GM12878 (cell line): ENCODE measurements at regions not wholly inside any gene's neighbourhood (a gene's known extent, or its start where the extent isn't known, plus 50 kb on each side); places are given as distances from the start of the nearest gene placed in this dataset.

Experiments
- ATAC-seq: fragments of 200-7000 bp; cut with Tn5 transposase; 3 replicates; pipeline ENCODE4 v1.9.1; 2020; ENCODE audit warnings: mild to moderate bottlenecking, moderate library complexity
- BruUV-seq: library from RNA; stranded (reverse); fragments of 400-500 nt; replicated peaks from 2 replicates; lab custom pipeline; 2021; lab: Mats Ljungman, UMichigan
- CTCF ChIA-PET: fragments of 300-600 bp; sonication (Branson Sonifier 250); formaldehyde crosslinking; extraction: SDS; loops from one replicate; lab custom pipeline; 2021; ENCODE audit warnings: inconsistent platforms; lab: Yijun Ruan, JAX
- POLR2A ChIA-PET: fragments of 350-600 bp; formaldehyde crosslinking; extraction: SDS; loops from one replicate; lab custom pipeline; 2021; ENCODE audit warnings: inconsistent platforms; lab: Charles Lee
- RAD21 ChIA-PET: fragments of 300-600 bp; sonication (Branson Sonifier 250); formaldehyde crosslinking; loops from one replicate; lab custom pipeline; 2023; ENCODE audit warnings: antibody characterized with exemption; ENCODE audit not compliant: unreplicated experiment; lab: Charles Lee
- SMC1A ChIA-PET: fragments of 300-600 bp; sonication (Branson Sonifier 250); formaldehyde crosslinking; loops from one replicate; lab custom pipeline; 2023; ENCODE audit not compliant: unreplicated experiment, uncharacterized antibody; lab: Charles Lee
- DNase-seq: peaks from one replicate; pipeline ENCODE4 v3.0.0-alpha.2; 2011; ENCODE audit warnings: low read depth, low spot score
- FAIRE-seq: peaks from 3 replicates; lab custom pipeline; 2011; peaks lifted over from hg19 to GRCh38; lab: Jason Lieb, UNC
- H2AFZ ChIP-seq: 2 replicates; pipeline ENCODE4 v1.6.0; 2011; ENCODE audit warnings: low read depth, low read length, control low read depth; ENCODE audit not compliant: control insufficient read depth
- H3K27ac ChIP-seq: 2 replicates; pipeline ENCODE4 v1.5.1; 2011; ENCODE audit warnings: control low read depth; ENCODE audit not compliant: control insufficient read depth, insufficient read depth
- H3K27me3 ChIP-seq, 2 experiments: replicated peaks in 1 of 2; 2 replicates each; pipeline versions ENCODE4 v1.6.0 to v1.6.1; 2011; ENCODE audit warnings: low read length in 1 of 2; ENCODE audit not compliant: control insufficient read depth in 2 of 2, insufficient read depth in 2 of 2
- H3K36me3 ChIP-seq, 2 experiments: 2 replicates each; pipeline ENCODE4 v1.5.1; 2011; ENCODE audit warnings: low read length in 1 of 2; ENCODE audit not compliant: control insufficient read depth in 2 of 2, insufficient read depth in 2 of 2
- H3K4me1 ChIP-seq: 2 replicates; pipeline ENCODE4 v1.6.1; 2011; ENCODE audit warnings: mild to moderate bottlenecking, low read length, moderate library complexity, mixed read lengths; ENCODE audit not compliant: control insufficient read depth, insufficient read depth
- H3K4me2 ChIP-seq: 2 replicates; pipeline ENCODE4 v1.6.0; 2011; ENCODE audit warnings: control low read depth; ENCODE audit not compliant: control insufficient read depth, insufficient read depth
- H3K4me3 ChIP-seq: fragments of 200-600 bp; sonication (generic); 2 replicates; pipeline ENCODE4 v1.5.1; 2016
- H3K79me2 ChIP-seq: 2 replicates; pipeline ENCODE4 v1.6.0; 2011; ENCODE audit warnings: low read length; ENCODE audit not compliant: control insufficient read depth, insufficient read depth
- H3K9ac ChIP-seq: 2 replicates; pipeline ENCODE4 v1.8.0; 2011; ENCODE audit warnings: low read length, control low read depth, mixed read lengths; ENCODE audit not compliant: control insufficient read depth, insufficient read depth
- H3K9me3 ChIP-seq: replicated peaks from 3 replicates; pipeline ENCODE4 v1.5.1; 2011; ENCODE audit warnings: mild to moderate bottlenecking, low read length; ENCODE audit not compliant: control insufficient read depth, insufficient read depth
- H4K20me1 ChIP-seq: 2 replicates; pipeline ENCODE4 v1.6.0; 2011; ENCODE audit not compliant: control insufficient read depth, insufficient read depth
- BMI1 ChIP-seq: fragments of 450-650 bp; IDR thresholded peaks from 2 replicates; pipeline ENCODE4 v1.6.1; 2016; ENCODE audit warnings: mild to moderate bottlenecking, moderate library complexity, borderline replicate concordance
- BRCA1 ChIP-seq: IDR thresholded peaks from 2 replicates; pipeline ENCODE4 v1.6.1; 2011; ENCODE audit warnings: low read depth, low read length, improper control_type of control experiment
- CBX3 ChIP-seq: fragments of 200-600 bp; sonication (generic); IDR thresholded peaks from 2 replicates; pipeline ENCODE4 v1.6.1; 2016; ENCODE audit warnings: low read depth, borderline replicate concordance
- CHD1 ChIP-seq: IDR thresholded peaks from 2 replicates; pipeline ENCODE4 v1.6.1; 2012; ENCODE audit warnings: low read depth, low read length, improper control_type of control experiment
- DPF2 ChIP-seq: fragments of 450-650 bp; IDR thresholded peaks from 2 replicates; pipeline ENCODE4 v1.6.1; 2017; ENCODE audit warnings: mild to moderate bottlenecking
- FOS ChIP-seq: IDR thresholded peaks from 3 replicates; pipeline ENCODE4 v1.6.1; 2011; ENCODE audit warnings: borderline replicate concordance; ENCODE audit not compliant: insufficient read length; ENCODE audit errors: extremely low read depth
- FOXM1 ChIP-seq: IDR thresholded peaks from 2 replicates; pipeline ENCODE4 v1.6.1; 2012; ENCODE audit warnings: low read depth, mild to moderate bottlenecking, inconsistent platforms, low read length, moderate library complexity
- GABPA ChIP-seq: IDR thresholded peaks from 2 replicates; pipeline ENCODE4 v1.6.1; 2014; ENCODE audit warnings: antibody characterized with exemption, low read depth, mild to moderate bottlenecking, inconsistent platforms
- IKZF1 ChIP-seq: fragments of 450-650 bp; conservative IDR thresholded peaks from 2 replicates; pipeline ENCODE4 v1.6.1; 2017; ENCODE audit warnings: antibody characterized with exemption, mild to moderate bottlenecking
- IKZF2 ChIP-seq, 2 experiments: fragments of 450-650 bp; IDR thresholded peaks; 2 replicates each; pipeline ENCODE4 v1.6.1; 2017; ENCODE audit warnings: mild to moderate bottlenecking in 2 of 2, moderate library complexity in 2 of 2
- IRF3 ChIP-seq: fragments of 450-650 bp; IDR thresholded peaks from 2 replicates; pipeline ENCODE4 v1.6.1; 2014; ENCODE audit warnings: mild to moderate bottlenecking
- JUNB ChIP-seq: IDR thresholded peaks from 2 replicates; pipeline ENCODE4 v1.6.1; 2016; ENCODE audit warnings: antibody characterized with exemption, mild to moderate bottlenecking
- MYB ChIP-seq: fragments of 150-350 bp; IDR thresholded peaks from 2 replicates; pipeline ENCODE4 v1.6.1; 2014; ENCODE audit warnings: mild to moderate bottlenecking, low read depth, low read length, borderline replicate concordance
- NFIC ChIP-seq: IDR thresholded peaks from 2 replicates; pipeline ENCODE4 v1.6.1; 2012; ENCODE audit warnings: low read depth, mild to moderate bottlenecking, inconsistent platforms, low read length, moderate library complexity
- RELA ChIP-seq: fragments of 450-650 bp; IDR thresholded peaks from 2 replicates; pipeline ENCODE4 v1.8.0; 2014; ENCODE audit warnings: borderline replicate concordance; ENCODE audit not compliant: partially characterized antibody
- RFX5 ChIP-seq: IDR thresholded peaks from 2 replicates; pipeline ENCODE4 v1.6.1; 2011; ENCODE audit warnings: low read depth, low read length, improper control_type of control experiment
- SREBF1 ChIP-seq: IDR thresholded peaks from 2 replicates; pipeline ENCODE4 v1.6.1; 2012; ENCODE audit warnings: mild to moderate bottlenecking, low read length
- WGBS: methylation state at CpG from one replicate; pipeline ENCODE4 v1.1.6; 2016; ENCODE audit warnings: low lambda C conversion rate; ENCODE audit not compliant: insufficient replicate concordance, insufficient coverage; ENCODE audit errors: missing lambda C conversion rate; 5-methylcytosine and 5-hydroxymethylcytosine counted together
- in situ Hi-C: fragments of 300-500 bp; cut with MboI; formaldehyde crosslinking; loops from 9 replicates; pipeline ENCODE4 v1.14.3; 2018; ENCODE audit warnings: mixed read lengths
- intact Hi-C: fragments of 100-400 bp; cut with micrococcal nuclease; formaldehyde crosslinking; loops from one replicate; pipeline ENCODE4 v1.14.2; 2022; ENCODE audit not compliant: unreplicated experiment
- TF ChIP-seq, protein P1 (sequence below): fragments of 450-650 bp; IDR thresholded peaks from 2 replicates; pipeline ENCODE4 v1.6.1; 2016; ENCODE audit warnings: mild to moderate bottlenecking
- TF ChIP-seq, protein P2 (sequence below): fragments of 450-650 bp; IDR thresholded peaks from 2 replicates; pipeline ENCODE4 v1.6.1; 2018; ENCODE audit warnings: mild to moderate bottlenecking, low read depth, moderate library complexity; ENCODE audit not compliant: partially characterized antibody

DNA sequence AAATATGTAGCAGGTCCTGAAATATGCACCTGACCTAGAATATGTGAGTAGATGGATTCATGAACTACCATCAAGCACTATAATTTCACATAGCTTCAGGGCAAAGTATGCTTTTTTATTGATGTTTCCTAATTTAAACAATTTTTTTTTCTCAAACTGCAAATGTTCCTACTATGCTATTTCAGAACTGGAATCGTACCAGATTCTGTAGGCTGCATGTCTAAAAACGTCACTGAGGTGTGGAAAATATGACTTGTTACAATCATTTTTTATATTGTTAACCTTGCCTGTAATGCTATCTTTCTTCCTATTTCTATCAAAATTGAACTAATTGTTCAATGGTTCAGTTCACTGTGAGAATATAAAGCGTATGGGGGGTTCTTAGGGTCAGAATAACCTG is 78.0 kb upstream of the RERGL start (continued):
- TF ChIP-seq CHD1 = no peak
- TF ChIP-seq IRF3 = no peak
- no peak for TF ChIP-seq GABPA

GRCh38 chr12:18165889-18166288 is 75.9 kb upstream of the RERGL start:
- H2AFZ ChIP-seq = no peak overlapping the region
- H3K27ac ChIP-seq = peak overlapping the region; percentile 40; the same call in 1 of the 2 replicates
- no TSS peak for BruUV-seq
- no peak for FAIRE-seq
- H3K9ac ChIP-seq = no peak overlapping the region; the same call in 1 of the 2 replicates
- H3K36me3 ChIP-seq = no peaks in the 10 kb centered on the region
- TF ChIP-seq DPF2 = 0 out of 2 replicates have a peak, but pooled peaks have one; percentile 12
- TF ChIP-seq RFX5 = no peak
- no peak for TF ChIP-seq CBX3
- no peak; the same call in 1 of the 2 replicates for TF ChIP-seq JUNB
- peak; percentile 7; the same call in 1 of the 2 replicates for TF ChIP-seq NFIC
- no peak for TF ChIP-seq BRCA1
- no peak for TF ChIP-seq BMI1
- TF ChIP-seq MYB = no peak
- TF ChIP-seq, protein P1, sequence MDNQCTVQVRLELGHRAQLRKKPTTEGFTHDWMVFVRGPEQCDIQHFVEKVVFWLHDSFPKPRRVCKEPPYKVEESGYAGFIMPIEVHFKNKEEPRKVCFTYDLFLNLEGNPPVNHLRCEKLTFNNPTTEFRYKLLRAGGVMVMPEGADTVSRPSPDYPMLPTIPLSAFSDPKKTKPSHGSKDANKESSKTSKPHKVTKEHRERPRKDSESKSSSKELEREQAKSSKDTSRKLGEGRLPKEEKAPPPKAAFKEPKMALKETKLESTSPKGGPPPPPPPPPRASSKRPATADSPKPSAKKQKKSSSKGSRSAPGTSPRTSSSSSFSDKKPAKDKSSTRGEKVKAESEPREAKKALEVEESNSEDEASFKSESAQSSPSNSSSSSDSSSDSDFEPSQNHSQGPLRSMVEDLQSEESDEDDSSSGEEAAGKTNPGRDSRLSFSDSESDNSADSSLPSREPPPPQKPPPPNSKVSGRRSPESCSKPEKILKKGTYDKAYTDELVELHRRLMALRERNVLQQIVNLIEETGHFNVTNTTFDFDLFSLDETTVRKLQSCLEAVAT = no peak
- TF ChIP-seq IKZF1 = 0 out of 2 replicates have a peak, but pooled peaks have one; percentile 2
- TF ChIP-seq, protein P2, sequence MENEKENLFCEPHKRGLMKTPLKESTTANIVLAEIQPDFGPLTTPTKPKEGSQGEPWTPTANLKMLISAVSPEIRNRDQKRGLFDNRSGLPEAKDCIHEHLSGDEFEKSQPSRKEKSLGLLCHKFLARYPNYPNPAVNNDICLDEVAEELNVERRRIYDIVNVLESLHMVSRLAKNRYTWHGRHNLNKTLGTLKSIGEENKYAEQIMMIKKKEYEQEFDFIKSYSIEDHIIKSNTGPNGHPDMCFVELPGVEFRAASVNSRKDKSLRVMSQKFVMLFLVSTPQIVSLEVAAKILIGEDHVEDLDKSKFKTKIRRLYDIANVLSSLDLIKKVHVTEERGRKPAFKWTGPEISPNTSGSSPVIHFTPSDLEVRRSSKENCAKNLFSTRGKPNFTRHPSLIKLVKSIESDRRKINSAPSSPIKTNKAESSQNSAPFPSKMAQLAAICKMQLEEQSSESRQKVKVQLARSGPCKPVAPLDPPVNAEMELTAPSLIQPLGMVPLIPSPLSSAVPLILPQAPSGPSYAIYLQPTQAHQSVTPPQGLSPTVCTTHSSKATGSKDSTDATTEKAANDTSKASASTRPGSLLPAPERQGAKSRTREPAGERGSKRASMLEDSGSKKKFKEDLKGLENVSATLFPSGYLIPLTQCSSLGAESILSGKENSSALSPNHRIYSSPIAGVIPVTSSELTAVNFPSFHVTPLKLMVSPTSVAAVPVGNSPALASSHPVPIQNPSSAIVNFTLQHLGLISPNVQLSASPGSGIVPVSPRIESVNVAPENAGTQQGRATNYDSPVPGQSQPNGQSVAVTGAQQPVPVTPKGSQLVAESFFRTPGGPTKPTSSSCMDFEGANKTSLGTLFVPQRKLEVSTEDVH = no peak
- TF ChIP-seq FOXM1 = no peak
- TF ChIP-seq IKZF2 (IDR thresholded peaks at IDR 0.05) = no peak; a peak in 2 of 4 replicates
- TF ChIP-seq SREBF1 = no peak
- TF ChIP-seq FOS = no peak
- no peak for TF ChIP-seq RELA
- TF ChIP-seq, all 136 proteins: peak for 3
- ChIA-PET RAD21 (interaction anchor here (0.8 kb wide), 1 partner anchor 1377 kb away, joined by 3 read pairs; no protein-coding TSS in a partner anchor), POLR2A (no interaction called here), CTCF (interaction anchor here (1.0 kb wide), 1 partner anchor 10 kb away, joined by 3 read pairs; no protein-coding TSS in a partner anchor), SMC1A (interaction anchor here (0.6 to 1.4 kb wide), 4 partner anchors 9 to 1191 kb away, joined by 3 to 5 read pairs (median 4); no protein-coding TSS in a partner anchor)
- 3% methylated on average over 2 of the region's 2 CpGs for WGBS
- Histone ChIP-seq H3K4me1 (no peaks in the 10 kb centered on the region), H4K20me1 (no peaks in the 10 kb centered on the region), H3K79me2 (no peaks in the 10 kb centered on the region), H3K4me2 (peak overlapping the region; percentile 41; the same call in 1 of the 2 replicates), H3K4me3 (no peak overlapping the region), H3K9me3 (peaks cover 2% of the 10 kb centered on the region; the same call in 2 of the 3 replicates), H3K27me3 (no peaks in the 10 kb centered on the region)
- no peak for DNase-seq
- intact Hi-C loops = no loop called here
- in situ Hi-C loops = no loop called here
- peak; percentile 69 for ATAC-seq
